Endothelial cell of umbilical vein (primary cell): ENCODE measurements at regions not wholly inside any gene's neighbourhood (a gene's known extent, or its start where the extent isn't known, plus 50 kb on each side); places are given as distances from the start of the nearest gene placed in this dataset.
A peak's percentile ranks its signal among the peaks of the same experiment; 100 is the strongest.

Experiments
- BruUV-seq: library from RNA; stranded (reverse); fragments of 400-500 nt; replicated peaks from 2 replicates; lab custom pipeline; 2021; lab: Mats Ljungman, UMichigan
- CTCF ChIA-PET: fragments of 300-600, 350-600 bp; sonication (Branson Sonifier 250); formaldehyde crosslinking; loops from one replicate; lab custom pipeline; 2021; ENCODE audit warnings: antibody characterized with exemption, inconsistent platforms; lab: Charles Lee
- POLR2A ChIA-PET: fragments of 300-600, 350-600 bp; sonication (Branson Sonifier 250); formaldehyde crosslinking; loops from one replicate; lab custom pipeline; 2021; ENCODE audit warnings: antibody characterized with exemption, inconsistent platforms; lab: Charles Lee
- DNase-seq: peaks from one replicate; pipeline ENCODE4 v3.0.0-alpha.2; 2011; ENCODE audit warnings: low read depth, low spot score
- FAIRE-seq: peaks from 2 replicates; lab custom pipeline; 2011; peaks lifted over from hg19 to GRCh38; lab: Jason Lieb, UNC
- H2AFZ ChIP-seq: 2 replicates; pipeline ENCODE4 v1.6.0; 2012; ENCODE audit warnings: low read depth, low read length, control low read depth, inconsistent platforms
- H3K27ac ChIP-seq: 2 replicates; pipeline ENCODE4 v1.5.1; 2011; ENCODE audit warnings: low read depth, mild to moderate bottlenecking, control low read depth, low read length, moderate library complexity; ENCODE audit not compliant: insufficient read depth
- H3K27me3 ChIP-seq, 2 experiments: 2 replicates each; pipeline versions ENCODE4 v1.6.0 to v1.6.1; 2011; ENCODE audit warnings: low read length in 2 of 2, mixed read lengths in 1 of 2; ENCODE audit not compliant: control insufficient read depth in 2 of 2, insufficient read depth in 2 of 2
- H3K36me3 ChIP-seq, 2 experiments: 2 replicates in 1 of 2; 3 replicates in 1 of 2; pipeline ENCODE4 v1.5.1; 2011; ENCODE audit warnings: low read length in 2 of 2, mild to moderate bottlenecking in 1 of 2, moderate library complexity in 1 of 2; ENCODE audit not compliant: control insufficient read depth in 2 of 2, insufficient read depth in 2 of 2; ENCODE audit errors: extremely low read depth in 1 of 2
- H3K4me1 ChIP-seq: 3 replicates; pipeline ENCODE4 v1.5.1; 2011; ENCODE audit warnings: mild to moderate bottlenecking, low read length; ENCODE audit not compliant: control insufficient read depth, insufficient read depth; ENCODE audit errors: extremely low read depth
- H3K4me2 ChIP-seq: 2 replicates; pipeline ENCODE4 v1.6.1; 2011; ENCODE audit warnings: low read length, control low read depth, mixed read lengths; ENCODE audit not compliant: insufficient read depth
- H3K4me3 ChIP-seq, 3 experiments: fragments of 200-600 bp in 1 of 3; sonication (generic), shearing (Covaris generic) in 1 of 3; replicated peaks in 1 of 3; 2 replicates each; pipeline ENCODE4 v1.5.1; 2011 to 2016; ENCODE audit warnings: control low read depth in 3 of 3, low read length in 3 of 3, mild to moderate bottlenecking in 2 of 3, inconsistent platforms in 1 of 3, low read depth in 1 of 3, moderate library complexity in 1 of 3; ENCODE audit not compliant: insufficient read depth in 1 of 3
- H3K79me2 ChIP-seq: 2 replicates; pipeline ENCODE4 v1.6.0; 2012; ENCODE audit warnings: low read length, inconsistent platforms; ENCODE audit not compliant: control insufficient read depth, insufficient read depth
- H3K9ac ChIP-seq: replicated peaks from 2 replicates; pipeline ENCODE3; 2011; ENCODE audit warnings: low read length, control low read depth; ENCODE audit not compliant: insufficient read depth; ENCODE audit errors: extremely low read depth
- H3K9me1 ChIP-seq: replicated peaks from 3 replicates; pipeline ENCODE4 v1.6.0; 2011; ENCODE audit warnings: mild to moderate bottlenecking, low read length; ENCODE audit not compliant: control insufficient read depth, insufficient read depth; ENCODE audit errors: extremely low read depth
- H3K9me3 ChIP-seq: replicated peaks from 2 replicates; pipeline ENCODE4 v1.5.1; 2012; ENCODE audit warnings: low read length, inconsistent platforms; ENCODE audit not compliant: control insufficient read depth, insufficient read depth
- H4K20me1 ChIP-seq: replicated peaks from 2 replicates; pipeline ENCODE3; 2011; ENCODE audit warnings: mild to moderate bottlenecking, low read length; ENCODE audit not compliant: control insufficient read depth, insufficient read depth; ENCODE audit errors: extremely low read depth
- CTCF ChIP-seq, 2 donors: IDR thresholded peaks; 1 replicate in 1 of 2; 2 replicates in 1 of 2; pipeline ENCODE4 v1.5.1; 2011; ENCODE audit warnings: low read length in 2 of 2, mild to moderate bottlenecking in 2 of 2, moderate library complexity in 2 of 2, control low read depth in 1 of 2, inconsistent platforms in 1 of 2, low read depth in 1 of 2; ENCODE audit not compliant: insufficient read depth in 1 of 2; ENCODE audit errors: extremely low read depth in 1 of 2
- EZH2 ChIP-seq: IDR thresholded peaks from 2 replicates; pipeline ENCODE4 v1.6.1; 2012; ENCODE audit warnings: borderline replicate concordance, low read depth, mild to moderate bottlenecking, moderate library complexity, low read length, inconsistent platforms; ENCODE audit not compliant: severe bottlenecking
- FOS ChIP-seq: IDR thresholded peaks from 2 replicates; pipeline ENCODE4 v1.6.1; 2011; ENCODE audit warnings: mild to moderate bottlenecking, low read length, moderate library complexity, borderline replicate concordance; ENCODE audit not compliant: insufficient read depth
- GATA2 ChIP-seq: IDR thresholded peaks from 2 replicates; pipeline ENCODE4 v1.7.0; 2011; ENCODE audit warnings: low read depth, mild to moderate bottlenecking, moderate library complexity, mixed read lengths, low read length; ENCODE audit not compliant: insufficient read length, insufficient read depth
- JUN ChIP-seq: IDR thresholded peaks from 2 replicates; pipeline ENCODE4 v1.6.1; 2011; ENCODE audit warnings: borderline replicate concordance, low read depth; ENCODE audit not compliant: insufficient read length, insufficient read depth
- MYC ChIP-seq: IDR thresholded peaks from one replicate; pipeline ENCODE4 v1.6.1; 2011; ENCODE audit warnings: mild to moderate bottlenecking, low read depth, low read length
- POLR2A ChIP-seq: IDR thresholded peaks from 2 replicates; pipeline ENCODE4 v1.6.1; 2012; ENCODE audit warnings: low read depth, mild to moderate bottlenecking, control low read depth, low read length
- POLR2AphosphoS5 ChIP-seq: IDR thresholded peaks from 2 replicates; pipeline ENCODE4 v1.6.1; 2012; ENCODE audit warnings: low read depth, mild to moderate bottlenecking, control low read depth, low read length, moderate library complexity; ENCODE audit not compliant: insufficient read depth
- dilution Hi-C: fragments of 300-500 bp; cut with MboI; formaldehyde crosslinking; loops from one replicate; pipeline ENCODE4 v1.15.0; 2019; ENCODE audit warnings: low sequenced_read_pairs; ENCODE audit not compliant: extremely low pct_ligation_motif_present
- intact Hi-C: fragments of 100-400 bp; cut with micrococcal nuclease; formaldehyde crosslinking; loops from one replicate; pipeline ENCODE4 v1.10.0; 2022

- Histone ChIP-seq H4K20me1 (no peaks in the 10 kb centered on the region), H3K9ac (no peak overlapping the region), H3K27me3 (no peaks in the 10 kb centered on the region), H3K27ac (no peak overlapping the region), H3K9me1 (no peaks in the 10 kb centered on the region), H2AFZ (no peak overlapping the region), H3K4me1 (no peaks in the 10 kb centered on the region), H3K9me3 (no peaks in the 10 kb centered on the region), H3K4me2 (no peak overlapping the region), H3K4me3 (no peak overlapping the region), H3K79me2 (no peaks in the 10 kb centered on the region), H3K36me3 (no peaks in the 10 kb centered on the region)
- dilution Hi-C loops (no loop called here), intact Hi-C loops (no loop called here)
- ChIA-PET CTCF (interaction anchor here (0.8 to 1.4 kb wide), 8 partner anchors 8 to 90 kb away, joined by 3 to 5 read pairs (median 4); no protein-coding TSS in a partner anchor), POLR2A (no interaction called here)
- DNase-seq (no peak), FAIRE-seq (no peak)
- no peak for TF ChIP-seq MYC
- TF ChIP-seq FOS = peak; percentile 72
- no peak for TF ChIP-seq JUN
- TF ChIP-seq POLR2AphosphoS5 = no peak
- no peak for TF ChIP-seq EZH2
- no peak for TF ChIP-seq CTCF (IDR thresholded peaks at IDR 0.05; ENCODE audit: extremely low read depth in 1 of 2, insufficient read depth in 1 of 2, low read depth in 1 of 2, low read length in 2 of 2)
- TF ChIP-seq POLR2A = no peak
- TF ChIP-seq GATA2 = no peak
- no TSS peak for BruUV-seq
Measured at GRCh38 chr1:221801773-221802516, 60.1 kb upstream of the DUSP10 start.
